ENCODE measurements at regions not wholly inside any gene's neighbourhood (a gene's known extent, or its start where the extent isn't known, plus 50 kb on each side); places are given as distances from the start of the nearest gene placed in this dataset.
"Not testable (repeated sequence)": the region's sequence is repeated elsewhere in the genome, so short reads cannot be mapped to it uniquely, and the experiment has no call there.

- not testable (repeated sequence) for DNase-seq (ENCODE audit: low read depth)
Measured at GRCh38 chr4:49154308-49155103, 168.4 kb downstream of the CWH43 start.

- DNase-seq (ENCODE audit: low read depth), result not testable (repeated sequence)
Measured at GRCh38 chr4:49155270-49155669, 169.2 kb downstream of the CWH43 start.

DNA sequence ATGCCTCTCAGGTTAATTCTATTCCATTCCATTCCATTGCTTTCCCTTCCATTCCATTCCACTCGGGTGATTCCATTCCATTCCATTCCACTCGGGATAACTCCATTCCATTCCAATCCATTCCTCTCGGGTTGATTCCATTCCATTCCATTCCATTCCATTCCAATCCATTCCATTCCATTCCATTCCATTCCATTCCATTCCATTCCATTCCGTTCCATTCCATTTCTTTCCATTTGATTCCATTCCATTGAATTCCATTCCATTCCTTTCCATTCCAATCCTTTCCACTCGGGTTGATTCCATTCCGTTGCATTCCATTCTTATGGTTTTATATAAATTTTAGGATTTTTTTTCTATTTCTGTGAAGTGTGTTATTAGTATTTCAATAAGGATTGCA, 170.2 kb downstream of the CWH43 start:
- not testable (repeated sequence) for DNase-seq (ENCODE audit: low read depth)

GRCh38 chr4:49157630-49158029, 171.6 kb downstream of the CWH43 start:
- not testable (repeated sequence) for DNase-seq (ENCODE audit: low read depth)

DNA sequence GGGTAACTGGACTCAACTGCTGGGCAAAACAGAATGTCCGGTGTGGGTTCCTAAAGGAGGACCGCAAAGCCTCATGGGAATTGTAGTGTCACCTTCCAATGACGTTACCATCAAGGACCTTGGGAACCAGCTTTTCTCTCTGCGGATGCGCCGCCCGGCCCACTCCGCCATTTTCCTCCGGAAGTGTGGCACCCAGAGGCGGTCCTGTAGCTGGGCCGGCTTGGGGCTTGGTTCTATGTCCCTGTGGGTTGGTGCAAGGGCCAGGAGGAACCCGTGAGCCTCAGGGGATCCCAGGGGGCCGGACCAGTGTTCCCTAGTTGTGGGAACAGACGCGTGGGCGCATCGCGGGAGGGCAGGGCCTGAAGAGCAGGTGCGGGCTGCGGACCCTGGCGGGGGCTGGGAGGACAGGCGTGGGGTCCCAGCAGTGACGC, 175.1 kb downstream of the CWH43 start:
- not testable (repeated sequence) for DNase-seq (ENCODE audit: low read depth)

DNA sequence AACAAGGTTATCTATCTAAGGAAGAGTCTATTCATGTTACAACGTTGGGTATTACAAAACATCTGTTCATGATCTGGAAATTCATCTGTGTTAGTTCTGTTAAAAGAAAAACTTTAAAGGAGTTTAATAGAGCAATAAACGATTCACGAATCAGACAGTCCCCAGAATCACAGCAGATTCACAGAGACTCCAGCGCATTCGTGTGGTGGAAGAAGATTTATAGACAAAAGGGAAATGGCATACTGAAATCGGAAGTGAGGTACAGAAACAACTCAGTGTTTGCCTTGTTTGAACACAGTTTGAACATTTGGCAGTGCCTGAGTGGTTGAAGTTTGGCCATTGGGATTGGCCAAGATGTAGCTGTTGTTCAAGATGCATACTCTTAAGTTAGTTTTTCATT, 178.8 kb downstream of the CWH43 start:
- not testable (repeated sequence) for DNase-seq (ENCODE audit: low read depth)

DNA sequence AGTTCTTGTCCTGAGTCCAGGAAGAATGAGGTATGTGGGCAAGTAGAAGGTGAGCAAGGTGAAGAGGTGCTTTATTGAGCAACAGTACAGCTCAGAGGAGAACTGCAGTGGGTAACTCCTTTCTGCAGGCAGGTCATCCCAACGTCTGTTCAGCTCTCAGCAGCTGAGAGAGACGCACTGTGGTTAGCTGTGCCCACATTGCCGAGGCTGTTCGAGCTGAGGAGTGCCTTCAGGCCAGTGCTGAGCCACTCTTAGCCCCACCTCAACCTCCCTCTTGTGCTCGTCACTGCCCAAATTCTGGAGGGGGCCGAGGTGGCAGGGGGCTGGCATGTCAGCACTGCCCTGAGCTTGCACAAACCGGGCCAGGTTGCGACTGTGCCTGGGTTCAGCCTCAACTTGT, 191.8 kb downstream of the CWH43 start:
- DNase-seq (ENCODE audit: low read depth), result not testable (repeated sequence)

- DNase-seq (ENCODE audit: low read depth), result not testable (repeated sequence)
Measured at GRCh38 chr4:49181088-49181487, 195.0 kb downstream of the CWH43 start.

DNA sequence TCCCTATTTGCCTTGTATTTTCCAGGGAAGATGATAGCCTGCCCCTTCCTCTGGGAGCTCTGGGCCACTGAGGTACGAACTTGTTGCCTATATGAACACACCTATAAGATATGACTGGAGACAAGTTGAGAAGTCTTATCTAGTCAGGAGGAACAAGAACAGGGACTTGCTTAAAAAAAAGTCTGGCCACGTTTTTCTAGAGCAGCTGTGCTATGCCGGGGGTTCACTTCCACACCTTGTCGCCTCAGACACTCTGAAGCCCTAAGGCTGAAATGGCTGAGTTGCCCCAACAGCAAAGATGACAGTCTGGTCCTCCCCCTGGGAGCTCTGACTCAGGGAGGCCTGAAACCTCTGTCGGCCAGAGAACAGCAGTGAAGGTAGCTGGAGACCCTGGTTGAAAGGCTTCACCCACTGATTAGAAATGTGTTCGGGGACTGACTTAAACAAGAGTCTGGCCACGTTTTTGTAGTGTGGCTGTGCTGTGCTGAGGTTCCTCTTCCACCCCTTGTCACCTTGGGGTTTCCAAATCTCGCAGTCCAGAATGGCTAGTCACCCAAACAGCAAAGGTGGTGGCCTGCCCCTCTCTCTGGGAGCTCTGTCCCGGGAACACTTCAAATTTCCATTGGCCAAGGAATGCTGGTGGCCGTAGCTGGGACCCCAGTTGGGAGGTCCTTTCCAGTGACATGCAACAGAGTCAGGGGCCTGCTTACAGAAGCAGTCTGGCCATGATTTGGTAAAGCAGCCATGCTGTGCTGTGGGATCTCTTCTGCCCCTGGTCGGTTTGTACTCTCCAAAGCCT, 225.5 kb downstream of the CWH43 start:
- not testable (repeated sequence) for DNase-seq (ENCODE audit: low read depth)

DNA sequence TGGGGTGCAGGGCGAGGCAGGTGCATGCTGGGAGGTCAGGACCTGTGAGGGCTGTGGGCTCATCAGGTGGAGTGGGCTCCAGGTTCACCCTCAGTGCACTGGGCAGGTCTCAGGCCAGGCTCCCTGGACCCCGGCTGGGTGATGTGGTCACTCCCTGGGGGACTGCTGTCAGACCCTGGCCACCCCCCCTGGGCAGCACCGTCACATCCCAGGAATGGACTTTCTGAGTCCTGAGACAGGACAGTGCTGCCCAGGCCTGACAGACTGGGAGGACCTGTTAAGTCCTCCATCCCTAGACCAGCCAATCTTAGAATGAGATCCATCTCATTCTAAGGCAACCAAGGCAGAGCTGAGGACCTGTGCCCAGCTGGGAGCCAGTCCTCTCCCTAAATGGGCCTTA, 227.2 kb downstream of the CWH43 start:
- not testable (repeated sequence) for DNase-seq (ENCODE audit: low read depth)

DNA sequence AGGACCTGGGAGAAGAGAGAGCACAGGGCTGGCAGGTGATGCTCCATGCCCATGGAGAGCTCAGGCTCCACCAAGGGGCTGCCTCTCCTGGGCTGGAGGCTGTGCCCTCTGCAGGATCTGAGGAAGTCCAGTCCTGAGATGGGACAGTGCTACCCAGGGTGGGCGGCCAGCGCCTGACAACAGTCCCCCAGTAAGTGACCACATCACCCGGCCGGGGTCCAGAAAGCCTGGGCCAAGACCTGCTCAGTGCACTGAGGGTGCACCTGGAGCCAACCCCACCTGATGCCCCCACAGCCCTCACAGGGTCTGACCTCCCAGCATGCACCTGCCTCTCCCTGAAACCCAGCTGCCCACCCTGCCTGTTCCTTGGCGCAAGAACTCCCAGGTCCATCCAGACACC, 227.7 kb downstream of the CWH43 start:
- not testable (repeated sequence) for DNase-seq (ENCODE audit: low read depth)

- not testable (repeated sequence) for DNase-seq (ENCODE audit: low read depth)
Measured at GRCh38 chr4:49214453-49215081, 228.5 kb downstream of the CWH43 start.

DNA sequence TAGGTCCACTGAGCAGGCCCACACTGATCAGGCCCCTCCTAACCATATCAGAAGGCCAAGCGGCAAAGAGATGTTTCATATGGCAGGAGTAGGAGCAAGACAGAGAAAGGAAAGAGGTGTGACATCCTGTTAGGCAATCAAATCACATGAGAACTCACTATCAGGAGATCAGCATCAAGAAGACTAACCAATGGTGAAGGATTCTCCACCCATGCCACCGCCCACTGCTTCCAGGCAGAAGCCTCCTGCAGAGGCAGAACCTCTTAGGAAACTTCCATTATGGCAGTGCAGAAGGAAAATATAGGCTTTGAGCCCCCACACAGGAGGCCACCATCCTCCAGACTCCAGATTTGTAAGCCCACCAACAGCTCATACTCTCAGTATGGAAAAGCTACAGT, 229.0 kb downstream of the CWH43 start:
- not testable (repeated sequence) for DNase-seq (ENCODE audit: low read depth)

GRCh38 chr4:49216606-49217005, 230.5 kb downstream of the CWH43 start:
- not testable (repeated sequence) for DNase-seq (ENCODE audit: low read depth)

GRCh38 chr4:49217492-49217891, 231.4 kb downstream of the CWH43 start:
- no peak for DNase-seq (ENCODE audit: low read depth)

GRCh38 chr4:49218094-49218493, 232.0 kb downstream of the CWH43 start:
- not testable (repeated sequence) for DNase-seq (ENCODE audit: low read depth)

GRCh38 chr4:49218931-49219330, 232.9 kb downstream of the CWH43 start:
- DNase-seq (ENCODE audit: low read depth), result not testable (repeated sequence)

DNA sequence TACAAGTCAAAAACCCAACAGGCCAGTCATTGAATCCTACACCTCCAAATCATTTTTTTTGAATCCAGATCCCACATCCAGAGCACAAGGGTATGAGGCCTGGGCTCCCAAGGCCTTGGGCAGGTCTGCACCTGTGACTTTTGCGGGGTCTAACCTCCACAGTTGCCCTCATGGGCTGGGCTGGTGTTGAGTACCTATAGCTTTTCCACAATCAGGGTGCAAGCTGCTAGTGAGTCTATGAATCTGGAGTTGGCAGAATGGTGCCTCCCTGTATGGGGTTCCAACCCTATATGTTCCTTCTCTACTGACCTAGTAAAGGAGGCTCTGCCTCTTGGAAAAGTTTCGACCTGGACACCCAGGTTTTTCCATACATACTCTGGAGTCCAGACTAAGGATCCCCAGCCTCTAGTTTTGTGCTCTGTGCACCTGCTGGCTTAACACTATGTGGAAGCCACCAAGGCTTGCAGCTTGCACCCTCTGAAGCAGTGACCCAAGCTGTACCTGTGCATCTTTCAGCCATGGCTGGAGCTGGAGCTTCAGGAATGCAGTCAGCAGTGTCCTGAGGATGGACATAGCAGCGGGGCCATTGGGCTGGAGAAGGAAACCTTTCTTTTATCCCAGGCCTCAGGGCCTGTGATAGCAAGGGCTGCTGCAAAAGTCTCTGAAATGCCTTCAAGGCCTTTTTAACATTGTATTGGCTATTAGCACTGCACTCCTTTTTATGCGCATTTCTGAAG, 233.6 kb downstream of the CWH43 start:
- DNase-seq (ENCODE audit: low read depth), result not testable (repeated sequence)

DNA sequence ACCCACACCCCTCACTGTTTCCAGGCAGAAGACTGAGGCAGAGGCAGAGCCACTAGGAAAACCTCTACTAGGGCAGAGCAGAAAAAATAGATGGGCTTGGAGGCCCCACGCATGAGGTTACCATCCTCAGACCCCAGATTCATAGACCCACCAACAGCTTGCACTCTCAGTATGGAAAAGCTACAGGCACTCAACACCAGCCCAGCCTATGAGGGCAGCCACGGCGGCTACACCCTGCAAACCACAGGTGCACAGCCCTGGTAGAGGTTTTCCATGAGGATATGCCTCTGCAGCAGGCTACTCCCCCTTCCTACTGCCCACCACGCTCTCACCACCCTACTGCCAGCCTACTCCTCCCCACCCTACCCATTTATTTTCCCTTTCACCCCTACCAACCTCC, 235.1 kb downstream of the CWH43 start:
- no peak for DNase-seq (ENCODE audit: low read depth)

DNA sequence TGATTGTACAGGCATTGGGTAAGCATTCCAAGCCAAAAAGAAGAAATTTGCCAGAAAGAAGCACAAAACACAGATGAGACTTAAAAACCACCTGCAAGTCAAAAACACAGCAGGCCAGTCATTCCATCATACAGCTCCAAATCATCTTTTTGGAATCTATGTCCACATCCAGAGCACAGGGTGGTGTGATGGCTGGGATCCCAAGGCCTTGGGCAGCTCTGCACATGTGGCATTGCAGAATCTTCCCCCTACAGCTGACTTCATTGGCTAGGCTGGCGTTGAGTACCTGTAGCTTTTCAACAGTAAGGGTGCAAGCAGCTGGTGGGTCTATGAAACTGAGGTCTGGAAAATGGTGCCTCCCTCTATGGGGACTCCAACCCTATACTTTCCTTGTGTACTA, 236.7 kb downstream of the CWH43 start:
- DNase-seq (ENCODE audit: low read depth), result not testable (repeated sequence)

DNA sequence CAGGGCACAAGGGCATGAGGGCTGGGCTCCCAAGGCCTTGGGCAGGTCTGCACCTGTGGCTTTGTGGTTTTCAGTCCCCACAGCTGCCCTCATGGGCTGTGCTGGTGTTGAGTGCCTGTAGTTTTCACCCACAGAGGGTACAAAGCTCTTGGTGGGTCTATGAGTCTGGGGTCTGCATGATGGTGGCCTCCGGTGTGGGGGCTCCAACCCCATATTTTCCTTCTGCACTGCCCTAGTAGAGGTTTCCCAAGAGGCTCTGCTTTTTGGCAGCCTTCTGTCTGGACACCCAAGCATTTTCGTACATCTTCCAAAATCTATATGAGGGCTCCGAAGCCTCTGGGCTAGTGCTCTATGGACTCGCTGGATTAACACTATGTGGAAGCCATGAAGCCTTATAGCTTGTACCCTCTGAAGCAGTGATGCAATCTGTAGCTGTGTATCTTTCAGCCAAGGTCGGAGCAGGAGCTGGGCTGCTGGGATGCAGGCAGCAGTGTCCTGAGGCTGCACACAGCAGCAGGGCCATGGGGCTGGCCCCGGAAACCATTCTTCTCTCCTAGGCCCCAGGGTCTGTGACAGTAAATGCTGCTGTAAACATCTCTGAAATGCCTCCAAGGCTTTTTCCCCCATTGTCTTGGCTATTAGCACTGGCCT, 240.3 kb downstream of the CWH43 start:
- DNase-seq (ENCODE audit: low read depth), result not testable (repeated sequence)

All from GM04504 (cell line).